ENCODE measurements at regions not wholly inside any gene's neighbourhood (a gene's known extent, or its start where the extent isn't known, plus 50 kb on each side); places are given as distances from the start of the nearest gene placed in this dataset.

DNA sequence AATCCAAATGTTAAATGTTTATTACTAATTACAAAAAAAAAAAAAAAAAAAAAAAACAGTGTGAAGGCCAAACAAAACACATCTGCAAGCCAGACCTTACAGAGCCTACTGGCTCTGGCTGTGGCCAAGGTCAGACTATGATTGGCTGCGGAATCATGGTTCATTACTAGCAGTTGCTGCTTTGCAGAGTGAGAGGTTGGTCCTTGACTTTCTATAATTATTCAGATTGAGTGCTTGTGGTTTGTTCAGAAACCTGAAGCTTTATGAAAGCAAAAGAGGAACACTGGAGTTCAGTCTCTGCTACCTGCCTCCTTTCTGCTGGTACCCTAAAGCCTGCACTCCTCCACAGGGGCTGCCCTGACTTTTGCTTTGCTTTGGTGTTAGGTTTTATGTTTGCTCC lies 550.9 kb downstream of the BCL11B start:
- TF ChIP-seq EZH2 (IDR thresholded peaks at IDR 0.05; ENCODE audit: insufficient read depth, poor library complexity, severe bottlenecking) (no peak), EZH2phosphoT487 (IDR thresholded peaks at IDR 0.05; ENCODE audit: insufficient read depth, low read depth) (no peak)

Measured in GM23248 (cell line).